GM21825 (cell line): ENCODE measurements at regions not wholly inside any gene's neighbourhood (a gene's known extent, or its start where the extent isn't known, plus 50 kb on each side); places are given as distances from the start of the nearest gene placed in this dataset.
A peak's percentile ranks its signal among the peaks of the same experiment; 100 is the strongest.

ENCODE experiments used
- ATAC-seq: cut with Tn5 transposase; IDR thresholded peaks from one replicate; pipeline ENCODE4 v1.9.1; 2021; ENCODE audit warnings: mild to moderate bottlenecking, moderate library complexity; ENCODE audit not compliant: unreplicated experiment

GRCh38 chr3:189554868-189555557, 76.2 kb upstream of the TP63 start:
- no peak for ATAC-seq

GRCh38 chr3:189555558-189555881, 75.7 kb upstream of the TP63 start:
- ATAC-seq: no peak

- ATAC-seq: no peak
Observed at GRCh38 chr3:189557824-189558223, 73.4 kb upstream of the TP63 start.

GRCh38 chr3:189561256-189561655, 69.9 kb upstream of the TP63 start:
- ATAC-seq: no peak

GRCh38 chr3:189563853-189564563, 67.2 kb upstream of the TP63 start:
- ATAC-seq: peak; percentile 67

- no peak for ATAC-seq
Observed at GRCh38 chr3:189566550-189567130, 64.5 kb upstream of the TP63 start.

GRCh38 chr3:189567322-189567721, 63.9 kb upstream of the TP63 start:
- no peak for ATAC-seq

- peak; percentile 38 for ATAC-seq
Observed at GRCh38 chr3:189567766-189568420, 63.3 kb upstream of the TP63 start.

GRCh38 chr3:189568961-189569360, 62.2 kb upstream of the TP63 start:
- no peak for ATAC-seq

GRCh38 chr3:189569473-189569872, 61.7 kb upstream of the TP63 start:
- ATAC-seq: no peak

- ATAC-seq: peak; percentile 53
Observed at GRCh38 chr3:189570916-189571315, 60.3 kb upstream of the TP63 start.

- no peak for ATAC-seq
Observed at GRCh38 chr3:189572249-189572648, 58.9 kb upstream of the TP63 start.

- no peak for ATAC-seq
Observed at GRCh38 chr3:189573004-189573403, 58.2 kb upstream of the TP63 start.

- no peak for ATAC-seq
Observed at GRCh38 chr3:189576486-189576885, 54.7 kb upstream of the TP63 start.

GRCh38 chr3:189577050-189577951, 53.9 kb upstream of the TP63 start:
- no peak for ATAC-seq

- ATAC-seq: no peak
Observed at GRCh38 chr3:189580190-189580589, 51.0 kb upstream of the TP63 start.
